IPS DF 6.9 (cell line): ENCODE measurements at regions not wholly inside any gene's neighbourhood (a gene's known extent, or its start where the extent isn't known, plus 50 kb on each side); places are given as distances from the start of the nearest gene placed in this dataset.
"Not testable (repeated sequence)": the region's sequence is repeated elsewhere in the genome, so short reads cannot be mapped to it uniquely, and the experiment has no call there.

Experiments
- DNase-seq: peaks from one replicate; pipeline ENCODE4 v3.0.0-alpha.2; 2013; ENCODE audit warnings: low read depth, low spot score
- H3K27ac ChIP-seq: one replicate; pipeline ENCODE4 v1.5.1; 2013; ENCODE audit warnings: low read length, control low read depth
- H3K27me3 ChIP-seq: 2 replicates; pipeline ENCODE4 v1.6.1; 2013; ENCODE audit warnings: mild to moderate bottlenecking, low read length; ENCODE audit not compliant: control insufficient read depth, insufficient read depth
- H3K36me3 ChIP-seq: 2 replicates; pipeline ENCODE4 v1.6.1; 2013; ENCODE audit warnings: low read length; ENCODE audit not compliant: control insufficient read depth, insufficient read depth
- H3K4me1 ChIP-seq: 2 replicates; pipeline ENCODE4 v1.6.1; 2013; ENCODE audit warnings: low read length; ENCODE audit not compliant: control insufficient read depth, insufficient read depth
- H3K4me3 ChIP-seq: 2 replicates; pipeline ENCODE4 v1.5.1; 2013; ENCODE audit warnings: mild to moderate bottlenecking, low read length
- H3K9me3 ChIP-seq: 2 replicates; pipeline ENCODE4 v1.6.1; 2013; ENCODE audit warnings: low read length, inconsistent platforms; ENCODE audit not compliant: control insufficient read depth, insufficient read depth
- WGBS: extraction: QIAGEN DNeasy Blood & Tissue Kit; methylation state at CpG from one replicate; pipeline ENCODE4 v1.1.7; 2013; ENCODE audit warnings: mixed read lengths, missing lambda C conversion rate; ENCODE audit not compliant: insufficient read length, insufficient coverage; 5-methylcytosine and 5-hydroxymethylcytosine counted together

DNA sequence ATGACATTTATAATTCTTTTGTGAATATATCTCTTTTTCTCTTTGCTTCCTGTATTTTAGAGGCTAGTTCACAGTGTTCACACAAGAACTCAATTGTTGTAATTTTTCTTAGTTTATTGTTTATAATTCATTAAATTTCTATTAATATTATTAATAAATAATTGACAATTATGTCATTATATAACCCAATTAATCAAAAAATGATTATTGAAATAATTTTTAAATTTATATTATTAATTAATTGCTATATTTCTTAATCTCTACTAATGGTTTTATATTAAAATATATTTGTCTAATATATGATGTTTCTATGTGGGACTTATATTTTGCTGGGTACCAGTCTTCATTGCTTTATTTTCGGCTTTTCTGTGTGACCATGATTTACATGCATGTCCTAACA is 618.4 kb downstream of the CDH9 start:
- Histone ChIP-seq H3K27ac (no peak overlapping the region), H3K9me3 (no peaks in the 10 kb centered on the region), H3K36me3 (no peaks in the 10 kb centered on the region), H3K27me3 (no peaks in the 10 kb centered on the region), H3K4me3 (no peak overlapping the region), H3K4me1 (no peaks in the 10 kb centered on the region)
- DNase-seq, result no peak
- no CpG with 5 or more reads among the region's 1 CpG for WGBS

GRCh38 chr5:26416911-26417310 is 621.5 kb downstream of the CDH9 start:
- no peak for DNase-seq
- Histone ChIP-seq H3K4me1 (no peaks in the 10 kb centered on the region), H3K27me3 (no peaks in the 10 kb centered on the region), H3K4me3 (no peak overlapping the region), H3K9me3 (no peaks in the 10 kb centered on the region), H3K36me3 (no peaks in the 10 kb centered on the region), H3K27ac (no peak overlapping the region)
- no CpG with 5 or more reads among the region's 5 CpGs for WGBS

GRCh38 chr5:26415987-26416779 is 622.2 kb downstream of the CDH9 start:
- Histone ChIP-seq H3K27ac (no peak overlapping the region), H3K9me3 (no peaks in the 10 kb centered on the region), H3K4me3 (no peak overlapping the region), H3K4me1 (no peaks in the 10 kb centered on the region), H3K27me3 (no peaks in the 10 kb centered on the region), H3K36me3 (no peaks in the 10 kb centered on the region)
- no peak for DNase-seq
- WGBS, result no CpG with 5 or more reads among the region's 12 CpGs

- no peaks in the 10 kb centered on the region for H3K9me3 ChIP-seq
- H3K4me1 ChIP-seq, result no peaks in the 10 kb centered on the region
- DNase-seq, result no peak
- H3K27me3 ChIP-seq, result no peaks in the 10 kb centered on the region
- no CpG with 5 or more reads among the region's 5 CpGs for WGBS
- H3K4me3 ChIP-seq, result no peak overlapping the region
- no peaks in the 10 kb centered on the region for H3K36me3 ChIP-seq
- H3K27ac ChIP-seq, result no peak overlapping the region
Observed at GRCh38 chr5:26390608-26391007, 647.8 kb downstream of the CDH9 start.

DNA sequence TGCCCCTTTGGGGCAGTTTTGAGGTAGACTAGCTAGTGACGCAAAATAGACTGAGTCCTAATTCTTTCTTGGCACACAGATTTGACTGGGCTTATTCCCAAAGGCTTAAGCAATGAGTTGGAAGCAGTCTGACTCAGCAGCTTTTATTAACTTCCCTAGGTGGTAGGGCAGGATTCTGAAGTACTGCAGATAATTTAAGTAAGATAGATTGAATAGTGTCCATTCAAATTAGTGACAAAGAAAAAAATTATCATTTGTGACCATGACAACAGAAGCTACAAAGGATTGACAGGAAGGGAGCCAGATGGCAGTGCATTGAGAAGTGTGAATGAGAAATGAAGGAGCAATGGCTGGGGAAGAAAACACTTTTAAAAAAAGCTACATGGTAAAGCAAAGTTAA is 649.4 kb downstream of the CDH9 start:
- Histone ChIP-seq H3K4me3 (no peak overlapping the region), H3K27ac (no peak overlapping the region), H3K9me3 (no peaks in the 10 kb centered on the region), H3K27me3 (no peaks in the 10 kb centered on the region), H3K36me3 (no peaks in the 10 kb centered on the region), H3K4me1 (no peaks in the 10 kb centered on the region)
- WGBS, result no CpG with 5 or more reads among the region's 1 CpG
- no peak for DNase-seq

- Histone ChIP-seq H3K4me3 (no peak overlapping the region), H3K27me3 (no peaks in the 10 kb centered on the region), H3K9me3 (no peaks in the 10 kb centered on the region), H3K36me3 (no peaks in the 10 kb centered on the region), H3K27ac (no peak overlapping the region), H3K4me1 (no peaks in the 10 kb centered on the region)
- no CpG with 5 or more reads among the region's 1 CpG for WGBS
- no peak for DNase-seq
Observed at GRCh38 chr5:26386532-26386931, 651.9 kb downstream of the CDH9 start.

DNA sequence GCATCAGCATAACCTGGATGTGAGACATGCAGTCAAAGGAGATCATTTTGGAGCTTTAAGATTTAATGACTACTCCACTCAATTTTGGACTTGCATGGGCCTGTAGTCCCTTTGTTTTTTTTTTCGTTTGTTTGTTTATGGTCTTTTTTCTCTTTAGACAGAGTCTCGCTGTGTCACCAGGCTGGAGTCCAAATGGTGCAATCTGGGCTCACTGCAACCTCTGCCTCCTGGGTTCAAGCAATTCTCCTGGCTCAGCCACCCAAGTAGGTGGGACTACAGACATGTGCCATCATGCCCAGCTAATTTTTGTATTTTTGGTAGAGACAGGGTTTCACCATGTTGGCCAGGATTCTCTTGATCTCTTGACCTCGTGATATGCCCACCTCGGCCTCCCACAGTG is 673.8 kb downstream of the CDH9 start:
- H3K4me3 ChIP-seq, H3K9me3 ChIP-seq, H3K27me3 ChIP-seq, H3K4me1 ChIP-seq, H3K27ac ChIP-seq, H3K36me3 ChIP-seq, DNase-seq: not testable (repeated sequence)
- no CpG with 5 or more reads among the region's 4 CpGs for WGBS

GRCh38 chr5:26343801-26344325 is 694.5 kb downstream of the CDH9 start:
- WGBS, result no CpG with 5 or more reads among the region's 3 CpGs
- H3K4me1 ChIP-seq, result no peaks in the 10 kb centered on the region
- no peak for DNase-seq
- no peak overlapping the region for H3K27ac ChIP-seq
- H3K4me3 ChIP-seq, result no peak overlapping the region
- H3K36me3 ChIP-seq, result no peaks in the 10 kb centered on the region
- H3K9me3 ChIP-seq, result no peaks in the 10 kb centered on the region
- no peaks in the 10 kb centered on the region for H3K27me3 ChIP-seq

DNA sequence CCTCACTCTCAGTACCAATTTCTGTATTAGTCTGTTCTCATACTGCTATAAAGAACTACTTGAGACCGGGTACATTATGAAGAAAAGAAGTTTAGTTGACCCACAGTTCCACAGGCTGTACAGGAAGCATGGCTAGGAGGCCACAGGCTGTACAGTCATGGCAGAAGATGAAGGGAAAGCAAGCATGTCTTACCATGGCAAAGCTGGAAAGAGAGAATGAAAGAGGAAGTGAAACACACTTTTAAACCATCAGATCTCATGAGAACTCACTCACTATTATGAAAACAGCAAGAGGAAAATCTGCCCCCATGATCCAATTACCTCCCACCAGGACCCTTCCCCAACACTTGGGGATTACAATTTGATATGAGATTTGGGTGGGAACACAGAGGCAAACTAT is 698.8 kb downstream of the CDH9 start:
- Histone ChIP-seq H3K4me3 (no peak overlapping the region), H3K4me1 (no peaks in the 10 kb centered on the region), H3K9me3 (no peaks in the 10 kb centered on the region), H3K27ac (no peak overlapping the region), H3K36me3 (no peaks in the 10 kb centered on the region), H3K27me3 (no peaks in the 10 kb centered on the region)
- no CpG with 5 or more reads among the region's 1 CpG for WGBS
- no peak for DNase-seq

GRCh38 chr5:26329562-26330189 is 708.7 kb downstream of the CDH9 start:
- H3K4me1 ChIP-seq, result no peaks in the 10 kb centered on the region; the same call in 1 of the 2 replicates
- no peak overlapping the region for H3K4me3 ChIP-seq
- H3K27ac ChIP-seq, result no peak overlapping the region
- no peaks in the 10 kb centered on the region for H3K27me3 ChIP-seq
- H3K9me3 ChIP-seq, result no peaks in the 10 kb centered on the region
- H3K36me3 ChIP-seq, result no peaks in the 10 kb centered on the region
- peak; percentile 1 for DNase-seq
- WGBS, result no CpG with 5 or more reads among the region's 4 CpGs
